ENCODE measurements at regions not wholly inside any gene's neighbourhood (a gene's known extent, or its start where the extent isn't known, plus 50 kb on each side); places are given as distances from the start of the nearest gene placed in this dataset.

GRCh38 chr20:60437418-60437817 lies 479.2 kb downstream of the CDH26 start:
- H3K4me3 Mint-ChIP-seq = no peak overlapping the region
- WGBS, 2 experiments (ENCODE audit: insufficient coverage in 1 of 2, insufficient read length in 1 of 2) = 82% methylated on average over 4 of the region's 4 CpGs; no CpG with 5 or more reads in 1 of the 2 experiments
- H3K27ac Mint-ChIP-seq = no peak overlapping the region
- Histone ChIP-seq H3K27me3 (ENCODE audit: control insufficient read depth, insufficient read depth, low read length, poor library complexity, severe bottlenecking) (no peaks in the 10 kb centered on the region), H3K27ac (ENCODE audit: low read depth, low read length) (no peak overlapping the region), H3K9me3 (ENCODE audit: control insufficient read depth, low read length) (no peaks in the 10 kb centered on the region), H3K4me1 (ENCODE audit: control insufficient read depth, insufficient read depth, low read length) (no peaks in the 10 kb centered on the region), H3K4me3 (ENCODE audit: low read length) (no peak overlapping the region), H3K36me3 (ENCODE audit: control insufficient read depth, insufficient read depth, low read length) (no peaks in the 10 kb centered on the region), H3K9ac (ENCODE audit: extremely low read depth, low read length, poor library complexity, severe bottlenecking) (no peak overlapping the region)
- no peak for DNase-seq
- H3K27me3 Mint-ChIP-seq (ENCODE audit: insufficient read depth) = no peaks in the 10 kb centered on the region
- H3K4me1 Mint-ChIP-seq = peaks cover 12% of the 10 kb centered on the region
- no peak for TF ChIP-seq CTCF (conservative IDR thresholded peaks at IDR 0.05)
- H3K36me3 Mint-ChIP-seq (ENCODE audit: low read depth) = no peaks in the 10 kb centered on the region
- H3K9me3 Mint-ChIP-seq = peaks cover 4% of the 10 kb centered on the region

- Mint-ChIP-seq H3K9me3 (peaks cover 4% of the 10 kb centered on the region), H3K4me1 (no peaks in the 10 kb centered on the region), H3K36me3 (ENCODE audit: low read depth) (no peaks in the 10 kb centered on the region), H3K4me3 (no peak overlapping the region), H3K27ac (no peak overlapping the region), H3K27me3 (ENCODE audit: insufficient read depth) (peaks cover 9% of the 10 kb centered on the region)
- H3K4me1 ChIP-seq (ENCODE audit: control insufficient read depth, insufficient read depth, low read length) = no peaks in the 10 kb centered on the region
- H3K9ac ChIP-seq (ENCODE audit: extremely low read depth, low read length, poor library complexity, severe bottlenecking) = no peak overlapping the region
- no peak for TF ChIP-seq CTCF (conservative IDR thresholded peaks at IDR 0.05)
- no peak overlapping the region for H3K27ac ChIP-seq (ENCODE audit: low read depth, low read length)
- no peaks in the 10 kb centered on the region for H3K27me3 ChIP-seq (ENCODE audit: control insufficient read depth, insufficient read depth, low read length, poor library complexity, severe bottlenecking)
- H3K4me3 ChIP-seq (ENCODE audit: low read length) = no peak overlapping the region
- 89 to 98% methylated on average over 5 to 9 of the region's 9 CpGs for WGBS, 2 experiments (ENCODE audit: insufficient coverage in 1 of 2, insufficient read length in 1 of 2)
- H3K36me3 ChIP-seq (ENCODE audit: control insufficient read depth, insufficient read depth, low read length) = no peaks in the 10 kb centered on the region
- DNase-seq = no peak
- H3K9me3 ChIP-seq (ENCODE audit: control insufficient read depth, low read length) = no peaks in the 10 kb centered on the region
Measured at GRCh38 chr20:60446267-60447111, 488.3 kb downstream of the CDH26 start.

GRCh38 chr20:60447703-60448102 lies 489.5 kb downstream of the CDH26 start:
- H3K4me3 Mint-ChIP-seq = no peak overlapping the region
- no peak for TF ChIP-seq CTCF (conservative IDR thresholded peaks at IDR 0.05)
- H3K27ac ChIP-seq (ENCODE audit: low read depth, low read length) = no peak overlapping the region
- no peak overlapping the region for H3K27ac Mint-ChIP-seq
- no peaks in the 10 kb centered on the region for H3K36me3 ChIP-seq (ENCODE audit: control insufficient read depth, insufficient read depth, low read length)
- H3K9me3 Mint-ChIP-seq = peaks cover 4% of the 10 kb centered on the region
- 87 to 89% methylated on average over 3 of the region's 3 CpGs for WGBS, 2 experiments (ENCODE audit: insufficient coverage in 1 of 2, insufficient read length in 1 of 2)
- no peaks in the 10 kb centered on the region for H3K27me3 ChIP-seq (ENCODE audit: control insufficient read depth, insufficient read depth, low read length, poor library complexity, severe bottlenecking)
- H3K27me3 Mint-ChIP-seq (ENCODE audit: insufficient read depth) = peaks cover 9% of the 10 kb centered on the region
- H3K4me1 ChIP-seq (ENCODE audit: control insufficient read depth, insufficient read depth, low read length) = no peaks in the 10 kb centered on the region
- H3K9me3 ChIP-seq (ENCODE audit: control insufficient read depth, low read length) = no peaks in the 10 kb centered on the region
- H3K9ac ChIP-seq (ENCODE audit: extremely low read depth, low read length, poor library complexity, severe bottlenecking) = no peak overlapping the region
- no peaks in the 10 kb centered on the region for H3K36me3 Mint-ChIP-seq (ENCODE audit: low read depth)
- no peak for DNase-seq
- H3K4me3 ChIP-seq (ENCODE audit: low read length) = no peak overlapping the region
- no peaks in the 10 kb centered on the region for H3K4me1 Mint-ChIP-seq

Measured in endodermal cell (in vitro differentiated cells).